ENCODE measurements at regions not wholly inside any gene's neighbourhood (a gene's known extent, or its start where the extent isn't known, plus 50 kb on each side); places are given as distances from the start of the nearest gene placed in this dataset.

DNA sequence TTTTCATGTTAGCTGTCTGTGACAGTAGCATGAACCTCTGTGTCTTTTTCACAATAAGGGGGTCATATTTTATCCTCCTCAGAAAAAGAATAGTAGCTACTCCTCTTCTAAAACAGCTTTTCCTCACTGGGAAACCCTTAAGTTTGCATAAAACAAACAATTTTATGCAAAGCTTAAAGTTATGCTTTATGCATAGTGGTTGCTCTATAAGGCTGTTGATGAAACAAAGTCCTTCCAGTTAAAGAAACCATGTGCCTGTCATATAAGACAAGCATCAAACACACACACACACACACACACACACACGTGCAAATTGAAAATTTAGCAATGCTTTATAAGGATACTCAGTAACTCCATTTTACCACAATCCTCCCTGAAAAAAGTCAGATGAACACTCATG, 107.0 kb downstream of the CHD1L start:
- no peak overlapping the region for H2BK20ac ChIP-seq (ENCODE audit: low read depth, low read length)
- H4K8ac ChIP-seq (ENCODE audit: low read depth in 2 of 2, low read length in 2 of 2), result no peak overlapping the region
- BruUV-seq (replicated peaks), result no TSS peak
- intact Hi-C loops (cut with micrococcal nuclease), result no loop called here
- in situ Hi-C loops (cut with MboI; ENCODE audit: low sequenced_read_pairs), result no loop called here
- no peak overlapping the region for H2BK120ac ChIP-seq (ENCODE audit: low read depth, low read length)
- H2AK9ac ChIP-seq (replicated peaks; ENCODE audit: low read depth, low read length, poor library complexity), result no peak overlapping the region
- no peaks in the 10 kb centered on the region for H3K36me3 ChIP-seq (ENCODE audit: control insufficient read depth, insufficient read depth, low read length)
- TF ChIP-seq MAFK (IDR thresholded peaks at IDR 0.05; ENCODE audit: low read depth, low read length), result no peak
- no peak for TF ChIP-seq RAD21 (IDR thresholded peaks at IDR 0.05; ENCODE audit: low read length)
- TF ChIP-seq FOS (IDR thresholded peaks at IDR 0.05; ENCODE audit: low read depth, low read length), result no peak
- no peak overlapping the region for H3K14ac ChIP-seq (replicated peaks; ENCODE audit: low read depth, low read length)
- H3K56ac ChIP-seq (ENCODE audit: extremely low read depth, insufficient read depth, low read length), result no peak overlapping the region
- no peaks in the 10 kb centered on the region for H3K9me3 ChIP-seq (ENCODE audit: control insufficient read depth, insufficient read depth, low read length)
- no peaks in the 10 kb centered on the region for H4K20me1 ChIP-seq (ENCODE audit: insufficient read depth, low read length)
- no peak overlapping the region for H3K4me3 ChIP-seq (ENCODE audit: insufficient read depth, low read depth, low read length)
- no peaks in the 10 kb centered on the region for H3K79me1 ChIP-seq (ENCODE audit: low read depth in 1 of 2, low read length in 2 of 2)
- H4K91ac ChIP-seq (ENCODE audit: insufficient read depth, low read depth, low read length), result no peak overlapping the region
- no peak overlapping the region for H2BK15ac ChIP-seq (ENCODE audit: low read depth, low read length)
- dilution Hi-C loops (cut with HindIII; ENCODE audit: low sequenced_read_pairs, unreplicated experiment), result no loop called here
- H3K18ac ChIP-seq (ENCODE audit: low read depth, low read length), result no peak overlapping the region
- H3K4me2 ChIP-seq (ENCODE audit: low read depth, low read length), result no peak overlapping the region
- CTCF ChIA-PET, result no interaction called here
- H3K9ac ChIP-seq (ENCODE audit: low read depth, low read length), result no peak overlapping the region
- POLR2A ChIA-PET (ENCODE audit: unreplicated experiment), result no interaction called here
- no peak overlapping the region for H3K4ac ChIP-seq (ENCODE audit: low read depth, low read length)
- H2AK5ac ChIP-seq (ENCODE audit: low read depth, low read length), result no peak overlapping the region
- DNase-seq (no peak), ATAC-seq (ENCODE audit: low read depth) (no peak)
- no peak overlapping the region for H4K5ac ChIP-seq (ENCODE audit: low read depth, low read length)
- H2BK5ac ChIP-seq (ENCODE audit: low read depth, low read length, poor library complexity, severe bottlenecking), result no peak overlapping the region
- no CpG with 5 or more reads among the region's 1 CpG for whole genome bisulfite sequencing, 2 experiments (ENCODE audit: extremely low coverage in 2 of 2, insufficient read length in 1 of 2)
- no peak overlapping the region for H3K23ac ChIP-seq (ENCODE audit: low read depth, low read length)
- no peaks in the 10 kb centered on the region for H3K9me1 ChIP-seq (ENCODE audit: insufficient read depth, low read length)
- H3K4me1 ChIP-seq (ENCODE audit: control insufficient read depth, insufficient read depth, low read length), result no peaks in the 10 kb centered on the region
- no peak overlapping the region for H3K27ac ChIP-seq (ENCODE audit: insufficient read depth, low read length)
- H2AFZ ChIP-seq (replicated peaks; ENCODE audit: low read length, poor library complexity), result no peak overlapping the region
- no peaks in the 10 kb centered on the region for H3K27me3 ChIP-seq (ENCODE audit: control insufficient read depth, insufficient read depth, low read length)
